NB4 (cell line): ENCODE measurements at regions not wholly inside any gene's neighbourhood (a gene's known extent, or its start where the extent isn't known, plus 50 kb on each side); places are given as distances from the start of the nearest gene placed in this dataset.

Experiments used
- CTCF ChIP-seq: IDR thresholded peaks from one replicate; pipeline ENCODE4 v1.5.1; 2012; ENCODE audit warnings: low read depth, low read length
- MAX ChIP-seq: IDR thresholded peaks from 2 replicates; pipeline ENCODE4 v1.6.1; 2011; ENCODE audit warnings: low read depth, low read length
- MYC ChIP-seq: IDR thresholded peaks from 2 replicates; pipeline ENCODE4 v1.6.1; 2011; ENCODE audit warnings: low read depth, low read length
- POLR2A ChIP-seq: IDR thresholded peaks from 2 replicates; pipeline ENCODE4 v1.6.1; 2011; ENCODE audit warnings: mild to moderate bottlenecking; ENCODE audit not compliant: insufficient read length; ENCODE audit errors: extremely low read depth

DNA sequence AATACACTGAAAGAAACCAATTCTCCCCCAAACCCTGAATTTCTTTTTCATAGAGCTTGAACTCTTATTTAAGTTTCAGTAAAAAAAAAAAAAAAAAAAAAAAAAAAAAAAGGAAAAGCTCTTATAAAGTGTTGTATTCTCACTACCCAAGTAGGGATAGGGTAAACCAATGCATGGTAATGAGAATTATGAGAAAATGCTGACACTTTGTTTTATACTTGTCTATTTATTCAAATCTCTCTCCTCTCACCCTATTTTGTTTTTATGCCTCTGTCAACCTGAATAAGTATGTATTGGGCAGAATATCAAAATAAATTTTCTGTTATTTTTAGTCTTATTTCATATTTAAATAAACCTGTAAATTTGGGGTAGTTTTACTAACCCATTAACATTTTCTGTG, 181.9 kb downstream of the GJA1 start:
- TF ChIP-seq CTCF = no peak
- TF ChIP-seq POLR2A = no peak
- TF ChIP-seq MAX = no peak
- no peak for TF ChIP-seq MYC
